GM18867 (cell line): ENCODE measurements at regions not wholly inside any gene's neighbourhood (a gene's known extent, or its start where the extent isn't known, plus 50 kb on each side); places are given as distances from the start of the nearest gene placed in this dataset.

ENCODE experiments used
- ATAC-seq: cut with Tn5 transposase; IDR thresholded peaks from one replicate; pipeline ENCODE4 v1.9.1; 2021; ENCODE audit warnings: mild to moderate bottlenecking, moderate library complexity; ENCODE audit not compliant: unreplicated experiment

DNA sequence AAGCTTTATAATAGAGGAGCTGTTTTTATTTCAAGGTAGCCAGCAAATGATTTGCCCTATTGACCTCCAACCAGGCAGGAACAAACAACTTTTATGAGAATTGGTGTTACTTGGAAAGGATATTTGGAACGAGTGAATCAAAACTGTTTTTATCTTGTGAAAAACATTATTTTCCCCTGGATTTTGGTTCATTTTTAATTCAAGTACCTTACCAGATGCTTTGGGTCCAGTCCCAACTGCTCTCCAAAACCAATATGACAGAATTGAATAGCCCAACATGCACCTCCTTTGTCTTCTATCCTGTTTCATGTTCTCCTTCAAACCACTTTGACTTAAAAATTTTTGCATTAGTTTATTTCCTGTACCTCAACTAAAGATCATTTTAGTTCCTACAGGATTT lies 178.6 kb upstream of the RBMS1 start:
- no peak for ATAC-seq

DNA sequence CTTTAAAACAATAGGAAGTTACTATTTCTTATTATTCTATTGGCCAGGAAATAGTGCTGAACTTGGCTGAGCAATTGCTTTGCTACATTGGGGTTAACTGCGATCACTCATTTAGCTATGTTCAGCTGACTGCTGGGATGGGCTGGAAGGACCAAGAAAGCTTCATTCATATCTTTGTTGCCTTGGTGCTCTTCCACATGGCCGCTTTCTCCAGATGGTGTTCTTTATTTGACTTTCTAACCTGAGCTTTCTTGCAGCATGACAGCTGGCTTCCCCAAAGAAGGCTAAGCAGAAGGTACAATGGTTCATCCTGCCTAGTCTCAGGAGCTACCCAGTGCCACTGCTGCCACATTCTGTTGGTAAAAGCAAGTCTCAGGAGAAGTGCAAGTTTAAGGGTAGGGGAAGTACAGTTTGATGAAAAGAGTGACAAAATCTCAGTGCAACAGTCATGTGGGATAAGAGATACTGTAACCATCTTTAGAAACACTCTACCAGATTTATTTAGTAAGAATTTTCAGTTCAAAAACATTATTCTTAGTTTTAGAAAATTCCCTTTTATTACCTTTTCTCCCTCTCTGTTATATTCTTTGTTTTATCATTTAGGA lies 180.6 kb upstream of the RBMS1 start:
- ATAC-seq = no peak

DNA sequence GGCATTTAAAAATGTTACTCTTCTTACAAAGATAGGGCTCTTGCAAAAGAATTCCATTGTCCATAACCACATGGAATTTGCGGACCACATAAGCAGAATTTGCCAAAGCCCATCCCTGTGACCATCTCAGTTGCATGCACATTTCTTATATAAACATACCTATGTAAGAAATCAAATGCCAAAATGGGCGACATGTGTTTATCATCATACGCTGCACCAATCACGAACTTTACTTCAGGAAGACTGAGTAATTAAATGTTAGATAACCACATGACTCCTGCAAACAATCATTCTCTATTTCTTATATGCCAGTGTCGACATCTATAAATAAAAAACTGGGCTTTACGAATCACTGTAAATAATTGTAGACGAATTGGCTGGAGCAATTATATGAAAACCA lies 186.1 kb upstream of the RBMS1 start:
- no peak for ATAC-seq

DNA sequence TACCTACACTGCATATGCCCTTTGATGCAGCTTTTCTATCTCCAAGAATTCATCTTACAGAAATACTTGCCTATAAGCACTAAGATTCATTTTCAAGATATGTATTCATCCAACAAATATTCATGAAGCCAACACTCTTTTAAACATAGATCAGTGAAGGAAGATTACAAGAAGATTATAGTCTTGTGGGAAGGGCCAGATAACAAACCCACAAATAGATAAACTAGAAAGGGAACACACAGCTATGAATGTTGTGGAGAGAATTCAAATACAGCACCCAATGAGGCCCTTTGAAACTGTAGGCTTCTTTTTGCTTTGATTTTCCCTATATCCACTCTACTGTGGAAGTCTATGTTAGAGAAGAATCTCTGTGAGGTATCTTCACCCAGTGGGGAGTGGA lies 186.7 kb upstream of the RBMS1 start:
- no peak for ATAC-seq

DNA sequence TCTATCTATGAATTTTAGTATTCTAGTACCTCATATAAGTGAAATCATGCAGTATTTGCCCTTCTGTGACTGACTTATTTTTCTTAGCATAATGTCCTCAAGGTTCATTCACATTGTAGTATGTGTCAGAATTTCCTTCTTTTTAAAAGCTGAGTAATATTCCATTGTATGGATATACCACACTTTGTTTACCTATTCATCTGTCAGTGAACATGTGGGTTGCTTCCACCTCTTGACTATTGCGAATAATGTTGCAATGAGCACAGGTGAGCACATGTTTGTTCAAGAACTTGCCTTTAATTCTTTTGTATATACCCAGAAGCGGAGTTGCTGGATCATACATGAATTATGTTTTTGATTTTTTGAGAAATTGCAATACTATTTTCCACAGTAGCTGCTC lies 187.4 kb upstream of the RBMS1 start:
- ATAC-seq = no peak

DNA sequence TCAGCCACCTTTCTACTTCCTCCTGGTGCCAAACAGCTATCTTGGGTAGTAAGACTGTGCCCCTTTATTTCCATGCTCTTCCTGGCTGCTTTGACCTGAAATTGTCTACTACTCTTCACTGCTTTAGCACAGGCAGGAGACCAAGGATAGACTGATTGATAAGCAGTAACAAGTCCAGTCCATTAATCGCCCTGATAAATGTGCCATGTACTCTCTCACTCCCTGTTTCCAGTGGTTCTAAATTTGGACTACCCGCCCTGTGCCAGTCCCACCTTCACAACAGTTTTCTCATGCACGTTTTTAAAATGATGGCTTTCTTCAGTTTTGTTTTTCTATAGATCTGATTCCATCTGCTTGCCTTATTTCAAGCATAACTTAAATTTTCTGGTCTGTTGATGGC lies 189.6 kb upstream of the RBMS1 start:
- ATAC-seq = no peak

DNA sequence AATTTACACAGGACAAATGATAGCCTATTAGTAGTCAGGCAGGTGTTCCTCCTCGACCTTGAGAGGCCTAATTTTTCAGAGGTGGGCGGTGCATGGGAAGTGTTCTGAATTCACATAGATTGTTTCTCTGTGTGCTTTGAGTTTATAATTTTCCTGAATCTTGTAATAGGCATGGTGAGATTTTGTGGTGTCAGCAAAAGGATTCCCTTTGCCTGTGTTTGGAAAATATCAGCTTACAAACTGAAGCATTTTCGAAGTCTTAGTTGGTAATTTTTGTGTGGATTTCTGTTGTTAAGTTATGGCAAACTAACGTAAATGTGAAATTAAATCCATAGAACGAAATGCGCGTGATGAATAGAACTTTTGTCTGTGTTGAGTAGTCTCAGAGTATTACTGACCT lies 194.0 kb upstream of the RBMS1 start:
- ATAC-seq = no peak

DNA sequence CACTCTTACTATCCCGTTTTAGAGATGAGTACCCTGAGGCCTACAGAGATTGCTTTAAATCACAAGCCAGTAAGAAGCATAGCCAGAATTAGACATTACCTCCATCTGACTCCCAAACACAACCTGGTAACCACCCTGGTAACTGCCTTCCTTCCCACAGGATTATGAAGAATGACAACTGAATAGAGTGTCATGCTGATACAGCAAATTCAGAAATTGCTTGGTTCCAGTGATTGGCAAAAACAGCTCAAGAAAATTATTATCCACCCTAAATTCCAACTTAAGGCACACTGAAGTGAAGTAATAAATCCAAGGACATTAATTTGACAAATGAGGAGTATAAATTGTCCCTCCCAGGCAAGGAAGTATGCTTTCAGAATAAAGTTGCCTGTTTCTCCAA lies 195.8 kb upstream of the RBMS1 start:
- ATAC-seq = no peak

DNA sequence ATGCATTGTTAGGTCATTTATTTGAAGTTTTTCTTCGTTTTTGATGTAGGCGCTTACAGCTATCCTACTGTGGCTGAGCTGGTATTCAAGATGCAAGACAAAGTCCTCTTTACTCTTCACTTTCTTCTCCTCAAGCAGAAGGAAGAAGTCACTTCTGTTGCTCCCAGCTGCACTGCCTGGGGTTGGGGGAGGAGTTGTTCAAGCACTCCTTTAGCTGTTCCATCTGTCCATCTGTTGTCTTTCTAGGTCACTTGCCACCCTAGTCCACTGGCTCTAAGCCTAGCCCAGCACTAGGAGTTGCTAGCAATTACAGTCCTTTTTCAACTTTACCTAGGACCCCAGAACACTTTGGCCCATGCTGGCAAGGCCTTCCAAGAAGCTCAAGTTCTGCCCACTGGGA lies 200.6 kb upstream of the RBMS1 start:
- ATAC-seq = peak; percentile 11

DNA sequence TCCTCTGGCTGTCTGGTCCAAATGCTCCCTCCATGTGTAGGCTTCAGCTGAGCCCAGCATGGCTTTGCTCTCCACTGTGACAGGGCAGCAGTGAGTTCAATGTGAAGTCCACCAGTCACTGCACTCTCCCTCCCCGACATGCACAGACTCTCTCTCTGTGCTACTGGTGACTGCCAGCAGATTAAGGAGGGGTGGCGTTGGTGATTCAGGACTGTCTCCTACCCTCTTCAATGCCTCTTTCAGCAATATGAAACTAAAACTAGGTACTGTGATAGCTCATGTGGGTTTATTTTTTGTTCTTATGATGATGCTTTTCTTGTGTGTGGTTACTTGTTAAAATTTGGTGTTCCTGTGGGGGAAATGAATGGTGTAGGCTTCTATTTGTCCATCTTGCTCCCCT lies 201.0 kb upstream of the RBMS1 start:
- peak; percentile 97 for ATAC-seq

DNA sequence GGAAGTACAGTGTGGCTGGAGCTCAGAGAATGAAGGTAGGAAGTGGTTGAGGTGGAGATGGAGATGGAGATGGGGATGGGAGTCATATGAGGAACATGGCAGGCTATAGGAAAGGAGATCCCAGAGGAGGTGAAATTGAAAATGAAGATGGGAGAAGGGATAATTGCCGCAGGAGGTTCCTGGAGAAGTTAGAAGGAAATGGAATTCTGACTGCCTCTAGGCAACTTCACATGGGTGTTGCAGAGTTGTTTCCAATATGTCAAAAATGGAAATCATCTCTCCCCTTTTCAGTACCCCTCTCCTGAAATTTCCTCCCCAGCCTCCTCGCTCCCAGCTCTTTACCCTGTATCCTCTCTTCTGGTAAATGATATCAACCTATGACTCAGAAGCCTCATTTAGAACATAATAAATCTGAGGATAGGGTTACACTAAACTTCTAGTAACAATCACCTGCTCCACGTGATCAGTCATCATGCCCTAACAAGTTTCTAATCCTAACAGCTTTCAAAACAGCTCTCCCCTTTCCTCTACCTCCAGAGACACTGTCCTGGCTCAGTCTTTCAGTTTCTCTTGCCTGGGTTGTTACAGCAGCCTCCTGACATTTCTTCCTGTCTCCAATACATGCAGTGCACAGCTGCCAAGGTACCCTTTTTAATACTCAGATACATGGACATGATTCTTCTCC lies 201.9 kb upstream of the RBMS1 start:
- no peak for ATAC-seq

DNA sequence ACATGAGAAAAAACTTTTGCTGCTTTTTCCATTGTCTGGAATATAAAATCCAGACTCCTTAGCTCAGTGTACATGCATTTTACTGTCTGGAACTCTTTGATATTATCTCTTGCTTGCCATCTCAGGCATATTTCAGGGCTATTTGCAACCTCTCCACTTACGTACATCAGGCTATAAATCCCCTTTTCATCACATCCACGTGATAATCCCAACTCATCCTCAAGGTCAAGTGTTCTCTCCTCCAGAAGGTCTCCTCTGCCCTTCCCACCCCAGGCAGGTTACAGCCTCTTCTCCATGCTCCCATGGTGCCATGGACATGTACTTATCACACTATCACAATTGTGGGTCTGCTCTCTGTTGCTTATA lies 202.5 kb upstream of the RBMS1 start:
- no peak for ATAC-seq

DNA sequence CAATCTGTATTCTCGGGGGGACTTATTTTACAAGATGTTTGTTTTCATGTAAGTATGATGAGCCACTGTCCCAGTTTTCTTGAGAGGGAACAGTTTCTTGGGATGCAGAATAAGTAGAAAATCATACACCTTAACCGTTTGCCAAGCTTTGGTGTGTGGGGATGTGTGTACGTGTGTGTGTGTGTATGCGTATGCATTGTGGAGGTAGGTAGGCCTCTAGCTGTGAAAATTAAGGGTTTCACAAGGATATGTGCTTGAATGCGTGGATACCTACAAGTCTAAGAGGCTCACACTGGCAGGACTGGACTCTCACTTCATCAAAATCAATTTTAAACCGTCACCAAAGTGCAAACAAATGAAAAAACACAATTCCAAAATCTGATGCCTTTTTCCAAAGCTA lies 204.2 kb upstream of the RBMS1 start:
- no peak for ATAC-seq

DNA sequence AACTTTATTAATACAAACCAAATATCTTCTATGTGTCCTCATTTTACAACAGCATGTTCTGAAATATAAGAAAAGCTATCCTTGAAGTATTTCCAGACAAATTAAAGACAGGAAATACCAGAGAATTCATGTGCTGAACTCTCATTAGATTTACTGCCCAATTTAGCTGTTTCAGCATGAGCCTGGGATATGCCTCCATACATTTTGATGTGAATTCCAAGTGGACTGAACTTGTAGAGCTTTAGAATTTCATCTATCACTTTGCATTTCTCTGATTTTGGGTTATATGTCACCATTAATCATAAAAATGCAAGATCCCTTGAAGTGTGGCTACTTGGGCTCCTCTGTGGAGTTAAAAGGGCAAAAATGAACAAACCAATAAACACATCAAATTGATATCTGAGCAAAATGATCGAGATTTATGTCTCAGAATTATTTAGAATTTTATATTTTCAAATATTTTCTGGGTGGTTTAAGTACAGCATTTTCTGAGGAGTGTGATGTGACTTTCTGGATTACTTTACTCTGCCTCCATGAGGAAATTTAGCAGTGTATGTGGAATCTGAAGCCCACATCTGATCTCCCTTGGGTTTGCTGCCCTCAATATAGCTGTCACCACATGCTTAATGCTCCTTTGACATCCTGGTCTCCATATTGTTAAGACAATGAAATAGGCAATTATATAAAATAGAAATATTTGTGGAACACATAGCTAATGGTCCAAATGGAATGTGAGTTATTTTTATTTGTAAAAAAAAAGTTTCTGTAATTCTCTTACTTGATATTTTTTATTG lies 206.6 kb upstream of the RBMS1 start:
- no peak for ATAC-seq

DNA sequence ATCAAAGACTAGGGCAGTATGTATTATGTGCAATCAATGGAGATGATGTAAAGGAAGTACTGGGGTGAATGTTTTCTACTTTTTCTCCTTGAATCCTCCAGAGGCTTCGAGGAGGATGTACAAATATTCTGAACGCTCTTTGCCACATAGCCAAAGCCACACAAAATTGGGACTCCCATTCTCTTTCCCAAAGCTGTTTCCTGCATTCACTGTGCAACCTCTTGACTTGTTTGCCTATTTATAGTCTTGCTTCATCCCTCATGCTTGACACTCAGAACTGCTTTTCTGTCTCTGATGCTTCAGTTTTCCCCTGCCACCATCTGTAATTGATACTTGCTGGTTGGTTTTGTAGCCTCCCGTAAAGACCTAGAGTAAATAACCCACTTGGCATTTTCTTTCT lies 208.2 kb upstream of the RBMS1 start:
- ATAC-seq = no peak

DNA sequence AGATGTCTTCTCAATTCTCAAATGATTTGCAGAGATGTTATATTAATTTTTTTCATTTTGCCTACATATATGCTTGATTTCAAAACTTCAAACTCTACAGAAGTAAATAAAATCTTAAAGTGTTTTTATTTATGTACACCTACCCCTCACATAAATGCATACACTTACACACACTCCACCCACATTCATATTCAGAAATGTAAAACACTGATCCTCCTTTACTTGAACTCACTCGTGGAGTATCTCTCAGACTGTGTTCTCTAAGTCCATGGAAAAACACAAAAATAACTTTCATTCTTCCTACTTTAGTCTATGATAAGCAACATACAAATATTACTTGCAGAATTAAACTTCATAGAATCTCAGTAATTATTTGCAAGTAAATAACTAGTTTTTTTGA lies 209.1 kb upstream of the RBMS1 start:
- ATAC-seq = no peak

DNA sequence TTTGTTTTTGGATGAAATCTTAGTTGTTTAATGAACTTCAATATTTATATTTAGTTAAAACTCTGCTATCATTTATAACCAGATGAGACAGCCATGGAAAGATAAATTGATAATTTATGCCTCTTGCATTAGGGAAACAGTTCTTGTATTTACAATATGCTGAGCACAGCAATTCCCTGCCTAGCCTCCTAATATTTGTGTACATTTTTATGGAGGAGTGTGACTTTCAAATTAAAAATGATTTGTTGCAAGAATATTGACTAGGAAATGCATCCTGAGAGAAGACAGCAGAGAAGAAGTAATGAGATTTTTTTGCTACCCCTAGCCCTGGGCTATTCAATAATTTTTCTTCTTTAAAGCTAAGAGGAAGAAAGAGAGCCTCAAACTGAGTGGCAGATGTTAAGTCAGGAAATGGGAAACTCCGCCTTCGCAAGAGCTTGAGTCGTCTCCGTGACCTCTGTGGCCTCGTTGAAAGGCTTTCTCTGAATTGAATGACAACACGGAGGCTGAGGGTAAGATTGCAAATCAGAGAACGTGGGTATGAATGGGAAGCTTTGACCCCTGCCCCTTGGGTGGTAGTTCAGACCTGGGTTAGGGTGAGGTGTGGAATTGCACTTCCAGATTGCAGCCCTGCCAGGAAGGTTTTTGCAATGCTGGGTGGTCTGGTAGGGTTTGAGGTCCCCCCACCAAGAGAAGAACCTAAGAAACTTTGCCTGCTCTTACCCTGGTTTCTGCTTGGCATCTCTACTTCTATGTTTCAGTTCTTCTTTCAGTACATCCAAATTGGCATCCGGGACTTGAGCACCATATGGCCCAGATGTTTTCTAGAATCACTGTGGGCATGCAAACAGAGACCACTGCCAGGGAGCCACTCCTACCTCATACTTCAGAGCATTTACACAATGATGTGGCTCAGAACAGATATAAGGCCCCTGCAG lies 210.3 kb upstream of the RBMS1 start:
- peak; percentile 89 for ATAC-seq

DNA sequence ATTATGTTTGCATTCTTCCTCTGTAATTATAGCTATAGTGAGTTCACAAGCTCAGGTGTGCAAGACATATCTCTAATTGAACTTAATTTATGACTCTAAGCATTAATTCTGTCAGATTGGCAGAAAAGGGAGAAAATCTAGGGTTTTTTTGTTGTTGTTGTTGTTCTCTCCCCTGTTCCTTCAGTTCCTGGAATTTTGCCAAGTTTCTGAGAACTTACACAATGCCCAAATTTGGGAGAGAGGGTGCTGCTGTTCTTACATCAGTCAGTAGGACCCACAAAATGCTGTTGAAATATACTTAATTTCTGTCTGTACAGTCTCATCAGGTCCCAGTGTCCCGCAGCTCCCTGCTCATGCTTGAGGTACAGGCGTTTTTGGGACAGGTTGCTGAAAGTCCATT lies 221.8 kb upstream of the RBMS1 start:
- ATAC-seq = no peak

DNA sequence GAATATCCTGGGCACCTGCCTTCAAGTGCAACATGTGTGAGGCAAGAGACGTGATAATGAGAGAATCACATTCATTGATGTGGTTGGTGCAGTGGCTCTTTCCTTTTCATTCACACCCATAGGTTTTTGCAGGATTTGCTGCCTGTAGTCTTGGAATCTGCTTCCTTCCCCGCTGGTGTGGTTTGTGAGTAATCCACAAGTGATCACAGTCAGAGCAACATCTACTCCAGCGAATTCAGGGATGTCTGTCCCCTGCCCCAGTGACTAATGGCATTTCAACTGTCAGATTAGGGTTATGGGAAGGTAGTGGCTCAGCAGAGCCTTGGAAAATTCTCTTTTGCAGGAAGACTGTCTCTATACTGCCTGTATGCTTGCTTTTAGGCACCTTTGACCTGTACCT lies 225.5 kb upstream of the RBMS1 start:
- ATAC-seq = no peak

DNA sequence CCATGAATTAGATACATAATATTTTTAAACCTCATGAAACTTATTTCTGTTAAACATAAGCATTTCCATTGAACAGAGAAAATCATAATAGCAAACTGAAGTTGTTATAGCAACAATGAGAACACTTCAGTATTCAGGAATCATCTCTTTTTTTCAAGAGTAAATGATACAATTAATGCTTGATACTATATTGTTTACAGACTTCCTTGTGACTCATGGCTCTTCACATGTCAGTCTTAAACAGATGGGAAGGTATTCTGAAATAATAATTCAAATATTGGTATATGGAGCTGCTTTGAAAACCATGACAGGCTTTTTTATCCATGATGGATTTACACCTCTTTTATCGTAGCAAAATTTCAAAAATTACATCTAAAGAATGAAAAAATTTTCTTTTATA lies 226.5 kb upstream of the RBMS1 start:
- ATAC-seq = no peak
